GM12872 (cell line): ENCODE measurements at regions not wholly inside any gene's neighbourhood (a gene's known extent, or its start where the extent isn't known, plus 50 kb on each side); places are given as distances from the start of the nearest gene placed in this dataset.

Source experiments
- CTCF ChIP-seq: IDR thresholded peaks from 3 replicates; pipeline ENCODE4 v1.5.1; 2011; ENCODE audit warnings: low read depth, mild to moderate bottlenecking, low read length, moderate library complexity; ENCODE audit not compliant: insufficient read depth

GRCh38 chr3:193940526-193940925, 195.4 kb upstream of the HES1 start:
- TF ChIP-seq CTCF: no peak

GRCh38 chr3:193941486-193941885, 194.5 kb upstream of the HES1 start:
- no peak for TF ChIP-seq CTCF

- TF ChIP-seq CTCF: no peak
These were observed 193.4 kb upstream of the HES1 start for GRCh38 chr3:193942516-193943055.

GRCh38 chr3:193943200-193943599, 192.7 kb upstream of the HES1 start:
- no peak for TF ChIP-seq CTCF

GRCh38 chr3:193943851-193944517, 192.0 kb upstream of the HES1 start:
- no peak for TF ChIP-seq CTCF

GRCh38 chr3:193944518-193944884, 191.4 kb upstream of the HES1 start:
- no peak for TF ChIP-seq CTCF

- TF ChIP-seq CTCF: no peak
These were observed 190.8 kb upstream of the HES1 start for GRCh38 chr3:193945143-193945542.

- TF ChIP-seq CTCF: no peak
These were observed 189.0 kb upstream of the HES1 start for GRCh38 chr3:193946945-193947344.
